ENCODE measurements at regions not wholly inside any gene's neighbourhood (a gene's known extent, or its start where the extent isn't known, plus 50 kb on each side); places are given as distances from the start of the nearest gene placed in this dataset.

DNA sequence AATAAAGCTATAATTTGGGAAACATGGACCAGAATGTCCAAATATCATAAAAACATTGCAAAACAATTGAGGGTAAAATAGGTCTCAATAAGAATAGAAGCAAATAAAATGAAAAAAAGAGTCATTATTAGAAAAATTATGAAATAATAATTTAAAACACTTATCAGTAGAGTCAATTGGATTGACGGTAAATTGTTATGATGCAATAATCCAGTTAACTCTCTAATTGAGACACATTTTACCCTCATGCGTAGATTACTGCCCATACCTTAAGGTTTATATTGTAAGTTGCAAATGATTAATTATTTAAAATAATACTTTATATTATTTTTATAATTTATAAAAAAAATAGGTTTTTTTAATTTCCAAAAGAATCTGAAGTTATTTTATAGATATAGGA is 73.4 kb upstream of the POU1F1 start:
- H3K4me3 ChIP-seq: no peak overlapping the region
- H3K9me3 ChIP-seq: no peaks in the 10 kb centered on the region
- 89 to 95% methylated on average over 2 of the region's 2 CpGs for WGBS, 2 donors
- intact Hi-C loops (cut with DNase I; ENCODE audit: low total_unique reads): no loop called here
- H3K27ac ChIP-seq: no peak overlapping the region
- no peak for DNase-seq
- H3K36me3 ChIP-seq (ENCODE audit: low read depth, missing control alignments): no peaks in the 10 kb centered on the region
- H3K27me3 ChIP-seq: no peaks in the 10 kb centered on the region
- no peak for TF ChIP-seq POLR2A (IDR thresholded peaks at IDR 0.05)
- TF ChIP-seq, protein P1, sequence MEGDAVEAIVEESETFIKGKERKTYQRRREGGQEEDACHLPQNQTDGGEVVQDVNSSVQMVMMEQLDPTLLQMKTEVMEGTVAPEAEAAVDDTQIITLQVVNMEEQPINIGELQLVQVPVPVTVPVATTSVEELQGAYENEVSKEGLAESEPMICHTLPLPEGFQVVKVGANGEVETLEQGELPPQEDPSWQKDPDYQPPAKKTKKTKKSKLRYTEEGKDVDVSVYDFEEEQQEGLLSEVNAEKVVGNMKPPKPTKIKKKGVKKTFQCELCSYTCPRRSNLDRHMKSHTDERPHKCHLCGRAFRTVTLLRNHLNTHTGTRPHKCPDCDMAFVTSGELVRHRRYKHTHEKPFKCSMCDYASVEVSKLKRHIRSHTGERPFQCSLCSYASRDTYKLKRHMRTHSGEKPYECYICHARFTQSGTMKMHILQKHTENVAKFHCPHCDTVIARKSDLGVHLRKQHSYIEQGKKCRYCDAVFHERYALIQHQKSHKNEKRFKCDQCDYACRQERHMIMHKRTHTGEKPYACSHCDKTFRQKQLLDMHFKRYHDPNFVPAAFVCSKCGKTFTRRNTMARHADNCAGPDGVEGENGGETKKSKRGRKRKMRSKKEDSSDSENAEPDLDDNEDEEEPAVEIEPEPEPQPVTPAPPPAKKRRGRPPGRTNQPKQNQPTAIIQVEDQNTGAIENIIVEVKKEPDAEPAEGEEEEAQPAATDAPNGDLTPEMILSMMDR (IDR thresholded peaks at IDR 0.05): no peak
- H3K4me1 ChIP-seq: no peaks in the 10 kb centered on the region

DNA sequence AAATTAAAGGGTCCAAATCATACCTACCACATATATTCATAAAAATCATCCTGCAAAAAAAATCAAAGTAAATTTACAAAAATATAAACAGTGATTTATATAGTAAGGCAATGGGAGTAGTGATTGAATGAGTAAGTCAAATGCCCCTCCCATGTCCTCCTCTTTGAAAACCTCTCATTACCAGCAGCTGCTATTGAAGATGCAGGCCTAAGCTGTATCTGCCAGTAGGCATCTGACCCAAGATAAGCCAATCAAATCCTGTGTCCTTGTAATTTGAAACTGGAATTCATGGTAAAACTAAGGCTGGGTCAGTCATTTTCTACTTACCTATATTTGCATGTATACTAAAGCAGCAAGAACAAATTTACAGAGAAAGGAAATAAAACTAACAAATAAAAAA is 60.4 kb upstream of the POU1F1 start:
- no peak for DNase-seq
- TF ChIP-seq, protein P1 (IDR thresholded peaks at IDR 0.05): no peak
- no peak for TF ChIP-seq POLR2A (IDR thresholded peaks at IDR 0.05)

GRCh38 chr3:87335931-87336330 is 59.5 kb upstream of the POU1F1 start:
- TF ChIP-seq, protein P1 (IDR thresholded peaks at IDR 0.05): no peak
- TF ChIP-seq POLR2A (IDR thresholded peaks at IDR 0.05): no peak
- no peak overlapping the region for H3K27ac ChIP-seq
- 74 to 86% methylated on average over 1 of the region's 1 CpG for WGBS, 2 donors
- DNase-seq: no peak
- H3K36me3 ChIP-seq (ENCODE audit: low read depth, missing control alignments): no peaks in the 10 kb centered on the region
- H3K27me3 ChIP-seq: no peaks in the 10 kb centered on the region
- no peaks in the 10 kb centered on the region for H3K9me3 ChIP-seq
- no peak overlapping the region for H3K4me3 ChIP-seq
- intact Hi-C loops (cut with DNase I; ENCODE audit: low total_unique reads): no loop called here
- no peaks in the 10 kb centered on the region for H3K4me1 ChIP-seq

More for the DNA sequence above, 60.4 kb upstream of the POU1F1 start:
- no peak overlapping the region for H3K27ac ChIP-seq
- no peaks in the 10 kb centered on the region for H3K4me1 ChIP-seq
- no peaks in the 10 kb centered on the region for H3K36me3 ChIP-seq (ENCODE audit: low read depth, missing control alignments)
- no peaks in the 10 kb centered on the region for H3K9me3 ChIP-seq
- H3K27me3 ChIP-seq: no peaks in the 10 kb centered on the region
- H3K4me3 ChIP-seq: no peak overlapping the region
- intact Hi-C loops (cut with DNase I; ENCODE audit: low total_unique reads): no loop called here

GRCh38 chr3:87333393-87333892 is 57.1 kb upstream of the POU1F1 start:
- Histone ChIP-seq H3K4me1 (no peaks in the 10 kb centered on the region), H3K4me3 (no peak overlapping the region), H3K27me3 (no peaks in the 10 kb centered on the region), H3K9me3 (no peaks in the 10 kb centered on the region), H3K36me3 (ENCODE audit: low read depth, missing control alignments) (no peaks in the 10 kb centered on the region), H3K27ac (no peak overlapping the region)
- 65 to 67% methylated on average over 5 of the region's 5 CpGs for WGBS, 2 donors
- TF ChIP-seq, protein P1 (IDR thresholded peaks at IDR 0.05): no peak
- TF ChIP-seq POLR2A (IDR thresholded peaks at IDR 0.05): no peak
- intact Hi-C loops (cut with DNase I; ENCODE audit: low total_unique reads): no loop called here
- DNase-seq: no peak

- Histone ChIP-seq H3K27me3 (no peaks in the 10 kb centered on the region), H3K4me3 (no peak overlapping the region), H3K36me3 (ENCODE audit: low read depth, missing control alignments) (no peaks in the 10 kb centered on the region), H3K9me3 (no peaks in the 10 kb centered on the region), H3K4me1 (no peaks in the 10 kb centered on the region), H3K27ac (no peak overlapping the region)
- 64 to 71% methylated on average over 6 of the region's 6 CpGs for WGBS, 2 donors
- intact Hi-C loops (cut with DNase I; ENCODE audit: low total_unique reads): no loop called here
- TF ChIP-seq, protein P1 (IDR thresholded peaks at IDR 0.05): no peak
- no peak for TF ChIP-seq POLR2A (IDR thresholded peaks at IDR 0.05)
- no peak for DNase-seq
Measured at GRCh38 chr3:87332789-87333188, 56.4 kb upstream of the POU1F1 start.
